Gastrocnemius medialis (tissue), 4 donors: ENCODE measurements at regions not wholly inside any gene's neighbourhood (a gene's known extent, or its start where the extent isn't known, plus 50 kb on each side); places are given as distances from the start of the nearest gene placed in this dataset.

ENCODE experiments used
- ATAC-seq, 2 donors: fragments of 150-250 bp; one replicate each; pipeline ENCODE4 v1.9.1; 2016
- DNase-seq, 2 donors: peaks; one replicate each; pipeline ENCODE4 v3.0.0-alpha.2; 2019
- H3K27ac ChIP-seq, 4 donors: fragments of 200-600 bp; sonication (generic); 1 replicate in 1 of 4; 2 replicates in 3 of 4; pipeline ENCODE4 v1.5.1; 2016 to 2018; ENCODE audit warnings: mild to moderate bottlenecking in 2 of 4, moderate library complexity in 1 of 4
- H3K27me3 ChIP-seq, 3 donors: fragments of 200-600 bp; sonication (generic) in 2 of 3; 1 replicate in 1 of 3; 2 replicates in 2 of 3; pipeline versions ENCODE4 v1.5.1 to v1.6.0; 2016 to 2019; ENCODE audit warnings: mild to moderate bottlenecking in 1 of 3, moderate library complexity in 1 of 3
- H3K36me3 ChIP-seq, 2 donors: fragments of 200-600 bp; sonication (generic) in 1 of 2; one replicate each; pipeline ENCODE4 v1.5.1; 2017 to 2018
- H3K4me1 ChIP-seq, 2 donors: fragments of 200-600 bp; sonication (generic) in 1 of 2; one replicate each; pipeline ENCODE4 v1.5.1; 2016 to 2017; ENCODE audit warnings: mild to moderate bottlenecking in 2 of 2
- H3K4me3 ChIP-seq, 4 donors: fragments of 200-600 bp; sonication (generic) in 3 of 4; 1 replicate in 1 of 4; 2 replicates in 3 of 4; pipeline ENCODE4 v1.5.1; 2016 to 2019; ENCODE audit warnings: mild to moderate bottlenecking in 2 of 4
- H3K9me3 ChIP-seq, 3 donors: fragments of 200-600 bp; sonication (generic) in 2 of 3; 1 replicate in 1 of 3; 2 replicates in 2 of 3; pipeline ENCODE4 v1.5.1; 2016 to 2019
- POLR2A ChIP-seq, 2 donors: fragments of 450-650 bp; IDR thresholded peaks; one replicate each; pipeline ENCODE4 v1.6.1; 2017; ENCODE audit warnings: antibody characterized with exemption in 2 of 2, mild to moderate bottlenecking in 2 of 2, moderate library complexity in 2 of 2
- in situ Hi-C, 4 donors: fragments of 200-750 bp; cut with MboI; loops; one replicate each; pipeline versions ENCODE4 v1.15.0 to v1.8.0; 2017; ENCODE audit warnings: low sequenced_read_pairs in 4 of 4
- intact Hi-C: fragments of 100-400 bp; cut with DNase I; formaldehyde crosslinking; loops from one replicate; pipeline ENCODE4 v1.15.1; 2023; ENCODE audit warnings: low total_unique reads
- TF ChIP-seq, protein P1 (sequence below), 5 experiments: fragments of 450-650 bp in 3 of 5; fragments of 200-600 bp in 2 of 5; sonication (generic) in 2 of 5; IDR thresholded peaks in 4 of 5; conservative IDR thresholded peaks in 1 of 5; 1 replicate in 4 of 5; 2 replicates in 1 of 5; pipeline ENCODE4 v1.5.1; 2016 to 2019; ENCODE audit warnings: antibody characterized with exemption in 5 of 5, mild to moderate bottlenecking in 3 of 5, moderate library complexity in 3 of 5

DNA sequence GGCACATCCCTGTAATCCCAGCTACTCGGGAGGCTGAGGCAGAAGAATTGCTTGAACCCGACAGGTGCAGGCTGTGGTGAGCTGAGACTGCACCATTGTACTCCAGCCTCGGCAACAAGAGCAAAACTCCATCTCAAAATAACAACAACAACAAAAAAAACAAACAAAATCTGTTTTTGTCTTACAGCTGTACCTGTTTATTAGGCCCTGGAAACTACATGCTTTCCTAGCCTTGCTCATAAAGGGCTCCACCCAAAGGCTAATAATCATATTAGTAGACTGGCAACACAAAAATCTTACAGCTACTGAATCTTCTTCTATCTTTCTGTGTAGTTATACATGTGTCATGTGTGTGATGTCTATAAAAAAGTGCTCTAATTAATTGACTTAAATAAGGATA is 503.9 kb upstream of the EYS start:
- DNase-seq (no peak), ATAC-seq (no peak)
- intact Hi-C loops (no loop called here), in situ Hi-C loops (no loop called here)
- Histone ChIP-seq H3K9me3 (no peaks in the 10 kb centered on the region), H3K27ac (no peak overlapping the region), H3K27me3 (no peaks in the 10 kb centered on the region), H3K4me3 (no peak overlapping the region), H3K36me3 (no peaks in the 10 kb centered on the region), H3K4me1 (no peaks in the 10 kb centered on the region)
- no peak for TF ChIP-seq POLR2A (IDR thresholded peaks at IDR 0.05)
- TF ChIP-seq, protein P1, sequence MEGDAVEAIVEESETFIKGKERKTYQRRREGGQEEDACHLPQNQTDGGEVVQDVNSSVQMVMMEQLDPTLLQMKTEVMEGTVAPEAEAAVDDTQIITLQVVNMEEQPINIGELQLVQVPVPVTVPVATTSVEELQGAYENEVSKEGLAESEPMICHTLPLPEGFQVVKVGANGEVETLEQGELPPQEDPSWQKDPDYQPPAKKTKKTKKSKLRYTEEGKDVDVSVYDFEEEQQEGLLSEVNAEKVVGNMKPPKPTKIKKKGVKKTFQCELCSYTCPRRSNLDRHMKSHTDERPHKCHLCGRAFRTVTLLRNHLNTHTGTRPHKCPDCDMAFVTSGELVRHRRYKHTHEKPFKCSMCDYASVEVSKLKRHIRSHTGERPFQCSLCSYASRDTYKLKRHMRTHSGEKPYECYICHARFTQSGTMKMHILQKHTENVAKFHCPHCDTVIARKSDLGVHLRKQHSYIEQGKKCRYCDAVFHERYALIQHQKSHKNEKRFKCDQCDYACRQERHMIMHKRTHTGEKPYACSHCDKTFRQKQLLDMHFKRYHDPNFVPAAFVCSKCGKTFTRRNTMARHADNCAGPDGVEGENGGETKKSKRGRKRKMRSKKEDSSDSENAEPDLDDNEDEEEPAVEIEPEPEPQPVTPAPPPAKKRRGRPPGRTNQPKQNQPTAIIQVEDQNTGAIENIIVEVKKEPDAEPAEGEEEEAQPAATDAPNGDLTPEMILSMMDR (IDR thresholded peaks at IDR 0.05 in 4 of 5, conservative IDR thresholded peaks at IDR 0.05 in 1 of 5): no peak

DNA sequence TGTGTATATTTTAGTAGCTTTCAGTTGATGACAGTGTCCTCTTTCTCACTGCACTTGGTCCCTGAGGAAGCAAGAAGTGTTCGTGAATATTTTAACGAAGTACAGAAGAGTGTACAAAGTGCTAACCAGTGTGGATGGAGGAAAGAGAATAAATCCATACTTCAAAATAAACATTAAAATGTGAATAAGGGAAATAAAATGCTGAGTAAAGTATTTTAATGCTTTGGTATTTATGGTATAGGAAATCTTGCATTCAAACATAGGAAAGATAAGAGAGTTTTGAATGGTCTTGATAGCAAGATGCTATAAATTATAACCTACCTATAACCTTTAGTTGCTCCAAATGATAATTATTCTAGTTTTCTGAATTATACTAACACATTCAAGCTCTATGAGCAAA is 493.4 kb upstream of the EYS start:
- no peak for ATAC-seq
- H3K27ac ChIP-seq: no peak overlapping the region
- H3K9me3 ChIP-seq: no peaks in the 10 kb centered on the region
- no peaks in the 10 kb centered on the region for H3K27me3 ChIP-seq
- no peak overlapping the region for H3K4me3 ChIP-seq
- in situ Hi-C loops: no loop called here
- no peaks in the 10 kb centered on the region for H3K4me1 ChIP-seq
- no peak for DNase-seq
- intact Hi-C loops: no loop called here
- no peaks in the 10 kb centered on the region for H3K36me3 ChIP-seq
- TF ChIP-seq, protein P1 (IDR thresholded peaks at IDR 0.05 in 4 of 5, conservative IDR thresholded peaks at IDR 0.05 in 1 of 5): no peak
- TF ChIP-seq POLR2A (IDR thresholded peaks at IDR 0.05): no peak

DNA sequence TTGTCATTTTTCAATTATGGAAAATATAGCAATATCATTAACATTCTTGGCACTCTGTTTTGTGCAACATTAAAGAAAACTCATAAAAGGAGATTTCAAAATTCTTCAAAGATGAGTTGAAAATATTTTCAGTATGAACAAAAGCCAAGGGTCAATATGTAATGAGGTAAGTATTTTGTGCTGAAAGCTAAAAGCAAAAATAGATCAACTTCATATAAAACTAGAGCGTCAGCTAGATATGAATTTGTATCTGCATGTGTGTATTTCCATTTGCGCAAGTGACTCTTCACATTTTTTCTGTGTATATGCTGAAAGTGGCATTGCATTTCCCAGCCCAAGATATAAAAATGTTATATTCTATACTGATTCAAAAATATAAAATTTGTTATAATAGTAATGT is 492.1 kb upstream of the EYS start:
- Histone ChIP-seq H3K9me3 (no peaks in the 10 kb centered on the region), H3K4me3 (no peak overlapping the region), H3K36me3 (no peaks in the 10 kb centered on the region), H3K4me1 (no peaks in the 10 kb centered on the region), H3K27ac (no peak overlapping the region), H3K27me3 (no peaks in the 10 kb centered on the region)
- no peak for ATAC-seq
- intact Hi-C loops: no loop called here
- no peak for TF ChIP-seq POLR2A (IDR thresholded peaks at IDR 0.05)
- TF ChIP-seq, protein P1 (IDR thresholded peaks at IDR 0.05 in 4 of 5, conservative IDR thresholded peaks at IDR 0.05 in 1 of 5): no peak
- no peak for DNase-seq
- in situ Hi-C loops: no loop called here

DNA sequence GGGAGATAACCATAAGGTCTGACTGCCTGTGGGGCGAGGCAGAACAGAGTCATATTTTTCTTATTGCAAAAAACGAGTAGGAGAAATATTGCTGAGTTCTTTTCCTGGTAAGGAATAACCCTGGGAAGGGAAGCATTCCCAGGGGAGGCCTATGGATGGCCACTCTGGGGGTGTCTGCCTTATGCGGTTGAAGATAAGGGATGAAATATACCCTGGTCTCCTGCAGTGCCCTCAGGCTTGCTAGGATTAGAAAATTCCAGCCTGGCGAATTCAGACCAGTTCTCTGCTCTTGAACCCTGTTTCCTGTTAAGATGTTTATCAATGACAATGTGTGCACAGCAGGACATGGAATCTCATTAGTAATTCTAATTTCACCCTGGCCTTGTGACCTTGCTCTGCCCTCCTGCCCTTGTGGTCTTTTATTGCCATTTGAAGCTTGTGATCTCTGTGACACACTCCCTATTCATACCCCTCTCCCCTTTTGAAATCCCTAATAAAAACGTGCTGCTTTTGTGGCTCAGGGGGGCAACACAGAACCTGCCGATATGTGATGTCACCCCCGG is 491.1 kb upstream of the EYS start:
- ATAC-seq: no peak
- no peak for TF ChIP-seq POLR2A (IDR thresholded peaks at IDR 0.05)
- TF ChIP-seq, protein P1 (IDR thresholded peaks at IDR 0.05 in 4 of 5, conservative IDR thresholded peaks at IDR 0.05 in 1 of 5): no peak
- no peak overlapping the region for H3K4me3 ChIP-seq
- DNase-seq: no peak
- no peaks in the 10 kb centered on the region for H3K27me3 ChIP-seq
- H3K4me1 ChIP-seq: no peaks in the 10 kb centered on the region
- intact Hi-C loops: no loop called here
- in situ Hi-C loops: no loop called here
- H3K9me3 ChIP-seq: no peaks in the 10 kb centered on the region
- H3K36me3 ChIP-seq: no peaks in the 10 kb centered on the region
- H3K27ac ChIP-seq: no peak overlapping the region

DNA sequence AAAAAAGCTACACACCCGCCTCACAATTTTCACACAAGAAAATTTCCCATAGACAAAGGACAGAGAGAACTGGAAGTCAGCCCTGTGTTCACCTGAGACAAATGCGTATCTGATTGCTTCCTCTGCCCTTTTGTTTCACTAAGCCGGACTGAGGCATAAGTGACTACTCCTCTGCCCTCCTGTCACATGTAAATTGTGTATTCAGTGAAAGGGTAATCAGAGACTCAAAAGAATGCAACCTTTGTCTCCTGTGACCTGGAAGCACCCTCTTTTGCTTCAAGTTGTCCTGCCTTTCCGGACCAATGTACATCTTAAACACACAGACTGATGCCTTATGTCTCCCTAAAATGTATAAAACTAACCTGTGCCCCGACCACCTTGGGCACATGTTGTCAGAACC is 483.8 kb upstream of the EYS start:
- H3K27ac ChIP-seq: no peak overlapping the region
- no peaks in the 10 kb centered on the region for H3K4me1 ChIP-seq
- H3K36me3 ChIP-seq: no peaks in the 10 kb centered on the region
- H3K27me3 ChIP-seq: no peaks in the 10 kb centered on the region
- intact Hi-C loops (no loop called here), in situ Hi-C loops (no loop called here)
- TF ChIP-seq, protein P1 (IDR thresholded peaks at IDR 0.05 in 4 of 5, conservative IDR thresholded peaks at IDR 0.05 in 1 of 5): no peak
- no peak for TF ChIP-seq POLR2A (IDR thresholded peaks at IDR 0.05)
- no peak overlapping the region for H3K4me3 ChIP-seq
- ATAC-seq (no peak), DNase-seq (no peak)
- H3K9me3 ChIP-seq: no peaks in the 10 kb centered on the region
